ENCODE measurements at regions not wholly inside any gene's neighbourhood (a gene's known extent, or its start where the extent isn't known, plus 50 kb on each side); places are given as distances from the start of the nearest gene placed in this dataset.

- no peak for TF ChIP-seq FOSL1 (IDR thresholded peaks at IDR 0.05; ENCODE audit: insufficient read depth, low read depth, low read length)
- TF ChIP-seq ATF3 (IDR thresholded peaks at IDR 0.05; ENCODE audit: insufficient read depth, low read depth, low read length) = no peak
- TF ChIP-seq NRF1 (IDR thresholded peaks at IDR 0.05; ENCODE audit: low read depth, low read length) = no peak
- no peak for TF ChIP-seq EZH2 (IDR thresholded peaks at IDR 0.05; ENCODE audit: low read depth, low read length, severe bottlenecking)
- no peak for TF ChIP-seq POLR2A (IDR thresholded peaks at IDR 0.05; ENCODE audit: control extremely low read depth in 1 of 2, low read depth in 2 of 2, low read length in 2 of 2)
- TF ChIP-seq CTCF (IDR thresholded peaks at IDR 0.05; ENCODE audit: control extremely low read depth in 1 of 3, insufficient read depth in 1 of 3, low read depth in 1 of 3, low read length in 3 of 3) = no peak
Observed at GRCh38 chr7:22654831-22655230, 72.2 kb upstream of the IL6 start.
